ENCODE measurements at regions not wholly inside any gene's neighbourhood (a gene's known extent, or its start where the extent isn't known, plus 50 kb on each side); places are given as distances from the start of the nearest gene placed in this dataset.

GRCh38 chr3:148625095-148625736 is 72.5 kb upstream of the AGTR1 start:
- TF ChIP-seq FOXK2 (IDR thresholded peaks at IDR 0.05) (no peak), FOXM1 (IDR thresholded peaks at IDR 0.05; ENCODE audit: borderline replicate concordance) (no peak), L3MBTL2 (conservative IDR thresholded peaks at IDR 0.05) (no peak), PKNOX1 (IDR thresholded peaks at IDR 0.05) (no peak), FOXA1 (IDR thresholded peaks at IDR 0.05) (no peak), NFRKB (IDR thresholded peaks at IDR 0.05) (no peak), BHLHE40 (IDR thresholded peaks at IDR 0.05; ENCODE audit: borderline replicate concordance) (no peak), TARDBP (IDR thresholded peaks at IDR 0.05) (no peak), HDGF (IDR thresholded peaks at IDR 0.05; ENCODE audit: borderline replicate concordance) (no peak), SUZ12 (IDR thresholded peaks at IDR 0.05) (no peak), SP1 (IDR thresholded peaks at IDR 0.05) (no peak), ELF4 (IDR thresholded peaks at IDR 0.05) (no peak), ZNF384 (IDR thresholded peaks at IDR 0.05) (no peak)

Measured in HEK293T (cell line).